Neutrophil (primary cell): ENCODE measurements at regions not wholly inside any gene's neighbourhood (a gene's known extent, or its start where the extent isn't known, plus 50 kb on each side); places are given as distances from the start of the nearest gene placed in this dataset.

Source experiments
- H3K27ac ChIP-seq: fragments of 200-600 bp; sonication (generic); 2 replicates; pipeline ENCODE4 v1.5.1; 2016; ENCODE audit warnings: mild to moderate bottlenecking, moderate library complexity
- H3K27me3 ChIP-seq: fragments of 200-600 bp; sonication (generic); 2 replicates; pipeline ENCODE4 v1.6.0; 2016; ENCODE audit warnings: mild to moderate bottlenecking
- H3K36me3 ChIP-seq: fragments of 200-600 bp; sonication (generic); 2 replicates; pipeline ENCODE4 v1.5.1; 2017
- H3K4me1 ChIP-seq, 2 experiments: fragments of 200-600 bp in 1 of 2; sonication (generic) in 1 of 2; 1 replicate in 1 of 2; 2 replicates in 1 of 2; pipeline versions ENCODE4 v1.5.1 to v1.6.1; 2013 to 2016; ENCODE audit warnings: low read depth in 1 of 2, low read length in 1 of 2, mild to moderate bottlenecking in 1 of 2, moderate library complexity in 1 of 2; ENCODE audit not compliant: control insufficient read depth in 1 of 2, insufficient read depth in 1 of 2
- H3K4me3 ChIP-seq, 2 experiments: fragments of 200-600 bp in 1 of 2; sonication (generic) in 1 of 2; 1 replicate in 1 of 2; 2 replicates in 1 of 2; pipeline ENCODE4 v1.5.1; 2013 to 2016; ENCODE audit warnings: low read depth in 1 of 2, low read length in 1 of 2, mild to moderate bottlenecking in 1 of 2, moderate library complexity in 1 of 2
- H3K9me3 ChIP-seq: fragments of 200-600 bp; sonication (generic); 2 replicates; pipeline ENCODE4 v1.5.1; 2016
- TF ChIP-seq, protein P1 (sequence below): fragments of 200-600 bp; sonication (generic); IDR thresholded peaks from 2 replicates; pipeline ENCODE4 v1.5.1; 2016; ENCODE audit warnings: antibody characterized with exemption

DNA sequence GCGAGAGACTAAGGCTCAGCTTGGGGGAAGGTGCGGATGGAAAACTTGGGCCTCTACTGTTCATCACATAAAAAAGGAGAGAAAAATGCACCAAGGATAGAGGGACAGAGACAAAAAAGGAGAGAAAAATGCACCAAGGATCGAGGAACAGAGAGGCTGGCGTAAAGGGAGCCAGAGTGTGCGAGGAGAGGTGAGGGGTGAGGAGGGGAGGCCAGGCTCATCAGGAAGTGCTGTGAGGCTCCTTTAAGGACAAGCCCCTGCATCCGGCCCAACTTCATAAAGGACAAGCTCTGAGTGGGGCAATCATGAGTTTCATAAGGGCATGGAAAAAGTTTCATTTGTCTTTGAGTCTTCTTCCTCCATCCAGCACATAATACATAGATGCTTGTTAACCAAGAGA, 117.2 kb upstream of the NXT1 start:
- Histone ChIP-seq H3K4me1 (no peaks in the 10 kb centered on the region), H3K36me3 (no peaks in the 10 kb centered on the region), H3K27me3 (peaks cover 10% of the 10 kb centered on the region), H3K9me3 (no peaks in the 10 kb centered on the region), H3K27ac (no peak overlapping the region), H3K4me3 (no peak overlapping the region)
- TF ChIP-seq, protein P1, sequence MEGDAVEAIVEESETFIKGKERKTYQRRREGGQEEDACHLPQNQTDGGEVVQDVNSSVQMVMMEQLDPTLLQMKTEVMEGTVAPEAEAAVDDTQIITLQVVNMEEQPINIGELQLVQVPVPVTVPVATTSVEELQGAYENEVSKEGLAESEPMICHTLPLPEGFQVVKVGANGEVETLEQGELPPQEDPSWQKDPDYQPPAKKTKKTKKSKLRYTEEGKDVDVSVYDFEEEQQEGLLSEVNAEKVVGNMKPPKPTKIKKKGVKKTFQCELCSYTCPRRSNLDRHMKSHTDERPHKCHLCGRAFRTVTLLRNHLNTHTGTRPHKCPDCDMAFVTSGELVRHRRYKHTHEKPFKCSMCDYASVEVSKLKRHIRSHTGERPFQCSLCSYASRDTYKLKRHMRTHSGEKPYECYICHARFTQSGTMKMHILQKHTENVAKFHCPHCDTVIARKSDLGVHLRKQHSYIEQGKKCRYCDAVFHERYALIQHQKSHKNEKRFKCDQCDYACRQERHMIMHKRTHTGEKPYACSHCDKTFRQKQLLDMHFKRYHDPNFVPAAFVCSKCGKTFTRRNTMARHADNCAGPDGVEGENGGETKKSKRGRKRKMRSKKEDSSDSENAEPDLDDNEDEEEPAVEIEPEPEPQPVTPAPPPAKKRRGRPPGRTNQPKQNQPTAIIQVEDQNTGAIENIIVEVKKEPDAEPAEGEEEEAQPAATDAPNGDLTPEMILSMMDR, result no peak

DNA sequence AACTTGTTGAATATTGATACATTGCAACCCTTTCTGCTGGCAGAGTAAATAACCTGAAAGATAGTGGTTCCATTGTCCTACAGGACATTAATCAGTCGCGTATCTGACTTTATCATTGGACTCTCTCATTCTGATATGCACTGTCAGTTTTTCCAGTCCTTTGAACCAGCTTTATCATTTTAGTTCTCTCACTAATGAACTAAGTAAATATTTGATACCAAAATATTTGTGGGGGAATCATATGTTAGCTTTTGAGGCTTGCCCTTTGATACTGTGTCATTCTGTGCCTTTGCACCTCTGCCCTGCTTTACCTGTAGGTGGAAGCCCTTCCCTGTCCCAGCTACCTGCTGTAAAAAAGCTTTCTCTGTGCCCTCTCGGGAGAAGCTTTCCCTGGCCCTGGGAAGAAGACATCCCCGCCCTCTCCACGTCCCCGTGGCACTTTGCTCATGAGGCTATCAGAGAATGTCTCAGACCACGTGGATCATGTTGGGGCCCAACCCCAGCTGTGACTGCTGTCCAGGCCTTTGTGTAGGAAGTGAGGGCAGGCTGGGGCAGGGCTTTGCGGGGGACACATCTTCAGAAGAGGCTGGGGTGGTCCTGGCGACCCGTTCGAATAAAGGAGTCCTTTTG, 117.8 kb upstream of the NXT1 start:
- no peaks in the 10 kb centered on the region for H3K36me3 ChIP-seq
- no peak overlapping the region for H3K27ac ChIP-seq
- peaks cover 10% of the 10 kb centered on the region for H3K27me3 ChIP-seq
- H3K4me1 ChIP-seq, result no peaks in the 10 kb centered on the region
- TF ChIP-seq, protein P1, result no peak
- no peak overlapping the region for H3K4me3 ChIP-seq
- H3K9me3 ChIP-seq, result no peaks in the 10 kb centered on the region

DNA sequence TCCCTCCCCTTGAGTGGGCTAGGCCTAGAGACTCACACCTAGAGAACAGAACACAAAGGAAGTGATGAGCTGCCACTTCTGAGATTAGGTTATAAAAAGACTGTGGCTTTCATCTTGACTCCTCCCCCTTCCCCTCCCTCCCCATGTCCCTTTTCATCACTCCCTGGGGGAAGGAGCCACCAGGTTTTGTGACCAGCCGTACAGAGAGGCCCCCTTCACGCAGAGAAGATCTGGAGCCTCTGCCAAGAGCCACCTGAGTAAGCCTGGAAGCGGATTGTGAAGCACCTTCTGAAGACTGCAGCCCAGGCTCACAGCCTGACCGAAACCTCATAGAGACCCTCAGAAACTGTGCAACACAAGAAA, 118.4 kb upstream of the NXT1 start:
- Histone ChIP-seq H3K27ac (no peak overlapping the region), H3K27me3 (peaks cover 10% of the 10 kb centered on the region), H3K9me3 (no peaks in the 10 kb centered on the region), H3K36me3 (no peaks in the 10 kb centered on the region), H3K4me1 (no peaks in the 10 kb centered on the region), H3K4me3 (no peak overlapping the region)
- TF ChIP-seq, protein P1, result no peak

DNA sequence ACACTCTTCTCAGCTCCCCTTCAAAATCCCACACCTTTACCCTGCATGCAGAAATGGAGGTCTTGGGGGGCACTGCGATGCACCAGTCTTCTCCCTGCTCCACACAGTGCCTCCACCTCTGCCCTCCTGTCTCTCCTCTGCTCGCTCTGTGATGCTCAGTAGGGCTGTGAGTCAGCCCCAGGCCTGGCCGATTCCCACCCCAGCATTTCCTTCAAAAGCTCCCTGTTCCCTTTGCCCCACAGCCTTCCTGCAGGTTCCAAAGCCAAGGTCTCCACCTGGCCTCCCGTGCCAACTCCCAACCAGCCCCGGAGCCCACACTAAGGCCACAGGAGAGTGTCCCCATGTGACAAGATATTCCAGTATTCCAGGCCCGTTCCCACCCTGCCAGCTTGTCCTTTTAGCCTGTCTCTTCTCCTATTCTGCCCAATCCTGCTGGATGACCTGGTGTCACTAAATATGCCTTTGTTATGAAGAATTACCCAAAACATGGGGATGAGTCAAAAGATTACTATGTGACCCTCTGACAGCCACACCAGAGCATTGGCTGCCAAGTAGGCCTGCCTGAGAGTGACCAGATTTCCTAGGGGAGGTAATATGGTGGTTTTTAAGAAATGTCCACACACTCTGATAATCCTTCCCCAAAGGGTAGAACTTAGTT, 118.9 kb upstream of the NXT1 start:
- H3K27ac ChIP-seq, result no peak overlapping the region
- H3K4me3 ChIP-seq, result no peak overlapping the region
- no peaks in the 10 kb centered on the region for H3K36me3 ChIP-seq
- no peaks in the 10 kb centered on the region for H3K4me1 ChIP-seq
- peaks cover 10% of the 10 kb centered on the region for H3K27me3 ChIP-seq
- TF ChIP-seq, protein P1, result no peak
- H3K9me3 ChIP-seq, result no peaks in the 10 kb centered on the region

DNA sequence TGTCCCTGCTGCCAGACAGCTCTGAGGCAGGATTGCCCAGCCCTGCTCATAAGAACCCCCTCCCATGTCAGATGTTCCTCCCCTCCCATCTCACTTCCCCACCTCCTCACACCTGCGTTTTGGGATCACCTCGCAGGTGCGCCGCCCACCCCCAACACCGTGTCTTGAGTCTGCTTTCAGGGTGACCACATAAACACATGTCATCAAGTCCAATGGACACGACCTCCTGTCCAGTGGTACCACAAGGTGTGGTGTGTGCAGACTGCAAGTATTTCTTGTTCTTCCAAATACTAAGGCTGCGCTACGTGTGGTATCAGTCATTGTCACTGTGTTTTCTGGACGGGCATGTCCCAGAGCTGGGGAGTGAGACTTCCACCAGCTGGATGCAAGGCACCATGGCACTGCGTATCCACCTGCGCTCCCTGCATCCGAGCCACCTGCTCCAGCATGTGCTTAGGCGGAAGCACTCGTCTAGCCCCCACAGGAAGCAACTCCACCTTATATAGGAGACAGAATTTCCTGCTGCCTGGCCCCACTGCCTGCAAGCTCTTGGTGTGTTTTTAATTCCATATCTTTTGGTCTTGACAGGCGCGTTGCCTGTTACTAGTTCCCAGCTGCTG, 119.7 kb upstream of the NXT1 start:
- no peaks in the 10 kb centered on the region for H3K36me3 ChIP-seq

More for the DNA sequence above, 119.7 kb upstream of the NXT1 start:
- peaks cover under 1% of the 10 kb centered on the region in 2 experiments for H3K4me1 ChIP-seq
- peaks cover 10% of the 10 kb centered on the region for H3K27me3 ChIP-seq
- no peak overlapping the region for H3K27ac ChIP-seq
- no peak overlapping the region for H3K4me3 ChIP-seq
- TF ChIP-seq, protein P1, result no peak
- no peaks in the 10 kb centered on the region for H3K9me3 ChIP-seq
